ENCODE measurements at regions not wholly inside any gene's neighbourhood (a gene's known extent, or its start where the extent isn't known, plus 50 kb on each side); places are given as distances from the start of the nearest gene placed in this dataset.

- Mint-ChIP-seq H3K36me3 (ENCODE audit: insufficient read depth, unreplicated experiment) (no peaks in the 10 kb centered on the region), H3K9me3 (ENCODE audit: unreplicated experiment) (no peaks in the 10 kb centered on the region), H3K27me3 (ENCODE audit: insufficient read depth, unreplicated experiment) (no peaks in the 10 kb centered on the region), H3K4me3 (ENCODE audit: unreplicated experiment) (no peak overlapping the region), H3K4me1 (ENCODE audit: insufficient read depth, unreplicated experiment) (peaks cover 9% of the 10 kb centered on the region), H3K27ac (ENCODE audit: low read depth, unreplicated experiment) (no peak overlapping the region)
- POLR2A ChIA-PET: interaction anchor here (1.5 kb wide), 1 partner anchor 20 kb away, joined by 3 read pairs; no protein-coding TSS in a partner anchor
- intact Hi-C loops (cut with micrococcal nuclease): no loop called here
- no TSS peak for BruUV-seq (replicated peaks)
- no peak for TF ChIP-seq CTCF (IDR thresholded peaks at IDR 0.05; ENCODE audit: unreplicated experiment)
- CTCF ChIA-PET: no interaction called here
- no peak for DNase-seq (ENCODE audit: unreplicated experiment)
Observed at GRCh38 chr18:10374195-10374594, 80.2 kb upstream of the APCDD1 start.

GRCh38 chr18:10374636-10375293 is 79.7 kb upstream of the APCDD1 start:
- H3K27ac Mint-ChIP-seq (ENCODE audit: low read depth, unreplicated experiment): no peak overlapping the region
- ChIA-PET POLR2A (no interaction called here), CTCF (no interaction called here)
- no peak overlapping the region for H3K4me3 Mint-ChIP-seq (ENCODE audit: unreplicated experiment)
- no peaks in the 10 kb centered on the region for H3K36me3 Mint-ChIP-seq (ENCODE audit: insufficient read depth, unreplicated experiment)
- TF ChIP-seq CTCF (IDR thresholded peaks at IDR 0.05; ENCODE audit: unreplicated experiment): no peak
- peaks cover 9% of the 10 kb centered on the region for H3K4me1 Mint-ChIP-seq (ENCODE audit: insufficient read depth, unreplicated experiment)
- peak; percentile 5 for DNase-seq (ENCODE audit: unreplicated experiment)
- no peaks in the 10 kb centered on the region for H3K27me3 Mint-ChIP-seq (ENCODE audit: insufficient read depth, unreplicated experiment)
- H3K9me3 Mint-ChIP-seq (ENCODE audit: unreplicated experiment): no peaks in the 10 kb centered on the region
- no TSS peak for BruUV-seq (replicated peaks)
- intact Hi-C loops (cut with micrococcal nuclease): no loop called here

- Mint-ChIP-seq H3K9me3 (ENCODE audit: unreplicated experiment) (no peaks in the 10 kb centered on the region), H3K27ac (ENCODE audit: low read depth, unreplicated experiment) (no peak overlapping the region), H3K36me3 (ENCODE audit: insufficient read depth, unreplicated experiment) (no peaks in the 10 kb centered on the region), H3K4me1 (ENCODE audit: insufficient read depth, unreplicated experiment) (peaks cover 12% of the 10 kb centered on the region), H3K27me3 (ENCODE audit: insufficient read depth, unreplicated experiment) (no peaks in the 10 kb centered on the region), H3K4me3 (ENCODE audit: unreplicated experiment) (no peak overlapping the region)
- POLR2A ChIA-PET: no interaction called here
- TF ChIP-seq CTCF (IDR thresholded peaks at IDR 0.05; ENCODE audit: unreplicated experiment): no peak
- CTCF ChIA-PET: no interaction called here
- intact Hi-C loops (cut with micrococcal nuclease): no loop called here
- DNase-seq (ENCODE audit: unreplicated experiment): no peak
- BruUV-seq (replicated peaks): no TSS peak
Observed at GRCh38 chr18:10376731-10377130, 77.7 kb upstream of the APCDD1 start.

- DNase-seq (ENCODE audit: unreplicated experiment): no peak
- Mint-ChIP-seq H3K27me3 (ENCODE audit: insufficient read depth, unreplicated experiment) (no peaks in the 10 kb centered on the region), H3K27ac (ENCODE audit: low read depth, unreplicated experiment) (peak overlapping the region; percentile 16), H3K4me1 (ENCODE audit: insufficient read depth, unreplicated experiment) (peaks cover 21% of the 10 kb centered on the region), H3K4me3 (ENCODE audit: unreplicated experiment) (no peak overlapping the region), H3K36me3 (ENCODE audit: insufficient read depth, unreplicated experiment) (no peaks in the 10 kb centered on the region), H3K9me3 (ENCODE audit: unreplicated experiment) (no peaks in the 10 kb centered on the region)
- intact Hi-C loops (cut with micrococcal nuclease): no loop called here
- no peak for TF ChIP-seq CTCF (IDR thresholded peaks at IDR 0.05; ENCODE audit: unreplicated experiment)
- ChIA-PET POLR2A (no interaction called here), CTCF (interaction anchor here (0.6 kb wide), 1 partner anchor 32 kb away, joined by 3 read pairs; no protein-coding TSS in a partner anchor)
- BruUV-seq (replicated peaks): no TSS peak
Observed at GRCh38 chr18:10377956-10378355, 76.5 kb upstream of the APCDD1 start.
